Muscle of back (tissue), 3 donors: ENCODE measurements at regions not wholly inside any gene's neighbourhood (a gene's known extent, or its start where the extent isn't known, plus 50 kb on each side); places are given as distances from the start of the nearest gene placed in this dataset.
"Not testable (repeated sequence)": the region's sequence is repeated elsewhere in the genome, so short reads cannot be mapped to it uniquely, and the experiment has no call there.

Experiments used
- DNase-seq, 3 donors: peaks; one replicate each; pipeline versions ENCODE4 v3.0.0 to v3.0.0-alpha.2; 2013

DNA sequence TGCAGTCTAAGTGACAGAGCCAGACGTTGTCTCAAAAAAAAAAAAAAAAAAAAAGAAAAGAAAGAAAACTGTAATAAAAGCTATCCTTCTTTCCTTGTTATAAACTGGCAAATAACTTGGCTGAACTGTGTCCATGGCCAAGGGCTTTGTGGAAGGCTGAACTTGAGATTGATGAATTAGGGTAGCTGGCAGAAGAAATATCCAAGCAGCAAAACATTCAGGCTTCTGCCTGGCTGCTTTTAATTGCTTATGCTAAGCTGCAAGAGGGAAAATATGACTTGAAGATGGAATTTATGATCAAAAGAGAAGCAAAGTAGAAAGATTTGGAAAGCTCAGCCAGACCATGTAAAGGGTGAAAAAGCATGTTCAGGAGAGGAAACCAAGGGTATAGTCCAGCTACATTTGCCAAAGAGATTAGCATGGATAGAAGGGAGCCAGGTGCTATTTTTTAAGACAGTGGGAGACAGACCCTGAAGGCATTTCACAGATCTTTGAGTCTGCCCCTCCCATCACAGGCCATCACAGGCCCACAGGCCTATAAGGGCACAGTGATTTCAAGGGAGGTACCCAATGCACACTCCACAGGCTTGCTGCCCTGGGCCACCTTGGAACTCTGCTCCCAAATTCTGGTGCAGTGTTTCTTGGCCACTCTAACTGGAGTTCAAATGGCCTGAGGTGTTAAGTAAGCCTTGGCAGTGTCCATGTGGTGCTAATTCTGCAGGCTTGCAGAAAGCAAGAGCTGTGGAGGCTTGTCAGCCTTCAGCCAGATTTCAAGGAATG lies 226.0 kb downstream of the AEBP2 start:
- peak in 2 of 3 donors; percentile 42 to 45 for DNase-seq

DNA sequence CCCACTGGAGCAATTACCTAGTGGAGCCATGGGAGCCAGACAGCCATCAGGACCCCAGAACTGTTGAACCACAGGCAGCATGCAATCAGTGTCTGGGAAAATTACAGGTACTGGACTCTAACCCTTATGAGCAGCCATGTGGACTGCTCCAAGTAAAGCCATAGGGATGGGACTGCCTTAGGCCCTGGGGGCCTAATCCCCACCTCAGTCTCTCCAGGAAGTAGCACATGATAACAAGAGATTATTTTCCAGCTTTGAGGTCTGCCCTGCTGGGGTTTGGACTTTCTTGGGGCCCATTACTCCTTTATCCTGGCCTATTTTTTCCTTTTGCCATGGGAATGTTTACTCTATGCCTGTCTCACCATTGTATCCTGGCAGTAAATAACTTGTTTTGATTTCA lies 226.8 kb downstream of the AEBP2 start:
- no peak for DNase-seq

DNA sequence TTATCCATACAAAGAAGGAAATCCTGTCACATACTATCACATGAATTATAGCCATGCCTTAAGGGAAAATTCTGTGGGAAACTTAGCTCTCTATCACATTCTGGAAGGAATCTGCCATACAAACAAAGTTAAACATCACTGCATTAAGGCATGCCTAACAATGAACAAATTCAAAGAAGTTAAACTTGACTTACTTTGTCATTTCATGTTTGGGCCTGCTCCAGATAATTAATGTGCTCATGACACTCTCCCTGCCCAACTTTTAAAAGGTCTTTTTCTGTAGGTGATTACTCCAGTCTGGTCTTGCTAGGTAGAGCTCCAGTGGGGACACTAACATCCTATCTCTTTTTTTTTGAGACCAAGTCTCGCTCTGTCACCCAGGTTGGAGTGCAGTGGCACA lies 230.5 kb downstream of the AEBP2 start:
- DNase-seq = no peak

- DNase-seq = peak in 1 of 3 donors; percentile 26
Observed at GRCh38 chr12:19671695-19672094, 232.4 kb downstream of the AEBP2 start.

DNA sequence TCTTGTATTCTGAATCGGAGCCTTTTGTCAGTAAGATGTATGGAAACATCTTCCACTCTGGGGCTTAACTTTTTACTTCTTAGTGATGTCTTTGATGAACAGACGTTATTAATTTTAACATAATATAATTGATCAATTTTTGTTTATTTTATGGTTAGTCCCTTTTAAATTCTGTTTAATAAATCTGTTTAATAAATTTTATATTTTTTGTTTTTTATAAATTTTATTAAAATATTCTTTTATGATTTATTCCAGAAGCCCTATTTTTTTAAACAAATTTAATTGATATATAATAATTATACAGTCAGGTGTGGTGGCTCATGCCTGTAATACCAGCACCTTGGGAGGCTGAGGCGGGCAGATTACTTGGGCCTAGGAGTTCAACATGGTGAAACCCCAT lies 235.1 kb downstream of the AEBP2 start:
- DNase-seq = no peak

GRCh38 chr12:19675361-19675760 lies 236.1 kb downstream of the AEBP2 start:
- DNase-seq = no peak

GRCh38 chr12:19678501-19678900 lies 239.2 kb downstream of the AEBP2 start:
- DNase-seq = not testable (repeated sequence)

- DNase-seq = no peak
Observed at GRCh38 chr12:19681007-19681406, 241.7 kb downstream of the AEBP2 start.

- peak in 1 of 3 donors; percentile 53 for DNase-seq
Observed at GRCh38 chr12:19683178-19683927, 244.1 kb downstream of the AEBP2 start.

DNA sequence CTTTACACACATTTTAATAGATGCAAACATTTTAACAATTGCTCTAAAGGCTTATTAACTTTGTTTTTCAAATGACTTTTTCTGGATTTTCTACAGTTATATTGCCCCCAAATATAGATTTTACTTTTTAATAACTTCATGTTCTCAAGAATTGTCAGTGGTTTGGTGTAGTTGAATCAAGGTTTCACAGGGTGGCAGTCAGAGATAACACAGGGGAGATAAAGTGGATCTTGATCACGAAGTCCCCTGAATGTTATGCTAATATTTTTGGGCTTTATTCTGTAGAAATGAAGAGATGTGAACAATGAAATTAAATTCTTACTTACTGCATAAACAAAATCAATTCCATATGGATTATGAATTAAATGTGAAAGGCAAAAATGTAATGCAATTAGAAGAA lies 248.1 kb downstream of the AEBP2 start:
- DNase-seq = no peak

- peak in 2 of 3 donors; percentile 44 to 70 for DNase-seq
Observed at GRCh38 chr12:19688532-19688931, 249.2 kb downstream of the AEBP2 start.

- DNase-seq = no peak
Observed at GRCh38 chr12:19689226-19689625, 249.9 kb downstream of the AEBP2 start.

DNA sequence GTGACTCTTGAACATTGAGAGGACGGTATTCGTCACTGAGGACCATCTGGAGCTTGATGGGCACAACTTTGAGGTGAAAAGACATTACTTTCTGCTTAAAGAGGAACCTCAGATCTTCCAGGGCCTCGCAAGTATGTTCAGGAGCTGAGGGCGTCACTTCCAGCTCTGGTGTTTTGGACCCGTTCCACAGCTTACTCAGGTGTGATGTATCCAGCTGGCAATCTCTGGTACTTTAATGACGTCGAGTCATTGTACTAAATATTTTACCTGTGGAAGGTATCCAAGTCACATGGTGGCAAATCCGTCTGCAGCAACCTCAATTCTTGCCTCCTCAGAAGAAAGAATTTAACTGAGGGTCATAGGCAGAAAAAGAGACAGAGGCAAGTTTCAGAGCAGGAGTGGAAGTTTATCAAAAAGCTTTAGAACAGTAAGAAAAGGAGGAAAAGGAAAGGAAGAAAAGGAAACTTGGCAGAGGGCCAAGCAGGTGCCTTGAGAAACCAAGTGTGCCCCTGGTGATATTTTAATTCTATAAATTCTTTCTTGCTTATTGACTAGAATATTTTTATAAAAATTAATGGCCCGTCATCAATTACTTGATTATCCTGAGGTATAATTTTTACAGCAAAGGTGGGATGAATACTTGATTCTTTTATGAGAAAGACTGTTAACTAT lies 250.6 kb downstream of the AEBP2 start:
- no peak for DNase-seq

DNA sequence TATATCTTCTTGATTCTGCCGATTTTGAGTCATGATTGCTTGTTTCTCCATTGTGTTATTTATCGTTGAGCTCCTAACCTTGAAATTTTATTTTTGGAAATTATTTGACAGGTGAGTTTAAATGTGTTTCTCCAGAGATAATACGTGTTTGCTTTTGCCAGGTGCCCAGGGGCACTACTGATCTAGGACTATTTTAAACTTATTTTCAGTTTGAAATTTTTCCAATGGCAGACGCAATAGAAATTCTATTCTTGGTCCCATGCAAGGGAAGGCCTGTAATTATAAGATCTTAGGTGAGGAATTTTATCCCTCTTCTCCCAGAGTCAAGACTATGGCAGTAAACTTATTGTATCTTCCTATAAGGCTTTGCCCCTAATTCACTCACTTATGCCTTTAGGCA lies 252.8 kb downstream of the AEBP2 start:
- DNase-seq = no peak

- DNase-seq = no peak
Observed at GRCh38 chr12:19692566-19692965, 253.3 kb downstream of the AEBP2 start.

- DNase-seq = no peak
Observed at GRCh38 chr12:19694627-19695026, 255.3 kb downstream of the AEBP2 start.

- DNase-seq = no peak
Observed at GRCh38 chr12:19695244-19696098, 256.2 kb downstream of the AEBP2 start.

DNA sequence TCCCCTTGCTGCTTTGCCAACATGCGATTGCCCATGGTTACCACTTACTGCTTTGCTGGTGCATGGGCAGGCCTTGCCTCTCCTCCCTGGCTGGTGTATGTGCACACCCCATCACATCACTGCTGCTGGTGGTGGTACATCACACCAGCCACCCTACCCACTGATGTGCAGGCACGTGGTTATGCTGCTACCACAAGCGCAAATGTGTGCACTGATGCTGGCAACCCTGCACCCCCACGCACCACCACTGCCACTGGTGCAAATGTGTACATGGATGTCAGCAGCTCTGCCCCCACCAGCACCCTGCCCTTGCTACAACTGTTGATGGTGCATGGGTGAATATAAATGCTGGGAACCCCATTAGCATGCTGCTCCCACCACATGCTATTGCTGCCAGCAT lies 261.7 kb downstream of the AEBP2 start:
- no peak for DNase-seq

GRCh38 chr12:19704966-19705365 lies 265.7 kb downstream of the AEBP2 start:
- no peak for DNase-seq

DNA sequence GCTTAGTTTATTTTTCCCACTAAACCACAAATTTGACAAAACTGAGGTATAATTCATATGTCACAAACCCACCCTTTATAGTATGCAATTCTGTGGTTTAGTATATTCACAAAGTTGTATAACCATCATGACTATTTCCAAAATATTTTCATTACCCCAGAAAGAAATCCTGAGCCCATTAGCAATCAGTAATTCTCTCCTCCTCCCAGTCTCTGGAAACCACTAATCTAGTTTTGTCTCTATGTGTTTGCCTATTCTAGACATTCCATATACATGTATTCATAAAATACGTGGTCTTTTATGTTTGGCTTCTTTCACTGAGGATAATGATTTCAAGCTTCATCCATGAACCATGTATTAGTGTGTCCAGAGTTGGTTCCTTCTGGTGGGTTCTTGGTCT lies 267.6 kb downstream of the AEBP2 start:
- peak in 1 of 3 donors; percentile 63 for DNase-seq

DNA sequence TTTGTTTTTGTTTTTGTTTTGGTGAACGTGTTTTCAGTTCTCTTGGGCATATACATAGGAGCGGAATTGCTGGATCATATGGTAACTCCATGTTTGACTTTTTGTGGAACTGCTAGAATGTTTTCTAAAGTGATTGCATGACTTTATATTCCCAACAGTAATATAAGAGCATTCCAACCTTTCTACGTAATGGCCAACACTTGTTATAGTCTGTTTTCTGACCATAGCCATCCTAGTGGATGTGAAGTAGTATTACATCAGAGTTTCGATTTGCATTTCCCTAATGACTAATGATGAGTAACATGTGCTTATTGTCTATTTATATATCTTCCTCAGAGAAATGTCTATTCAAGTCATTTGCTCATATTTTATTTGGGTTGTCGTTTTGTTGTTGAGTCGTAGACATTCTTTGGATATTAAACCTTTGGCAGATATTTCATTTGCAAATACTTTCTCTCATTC lies 268.7 kb downstream of the AEBP2 start:
- DNase-seq = peak in 1 of 3 donors; percentile 20

- no peak for DNase-seq
Observed at GRCh38 chr12:19709889-19710288, 270.6 kb downstream of the AEBP2 start.
